ENCODE measurements at regions not wholly inside any gene's neighbourhood (a gene's known extent, or its start where the extent isn't known, plus 50 kb on each side); places are given as distances from the start of the nearest gene placed in this dataset.

DNA sequence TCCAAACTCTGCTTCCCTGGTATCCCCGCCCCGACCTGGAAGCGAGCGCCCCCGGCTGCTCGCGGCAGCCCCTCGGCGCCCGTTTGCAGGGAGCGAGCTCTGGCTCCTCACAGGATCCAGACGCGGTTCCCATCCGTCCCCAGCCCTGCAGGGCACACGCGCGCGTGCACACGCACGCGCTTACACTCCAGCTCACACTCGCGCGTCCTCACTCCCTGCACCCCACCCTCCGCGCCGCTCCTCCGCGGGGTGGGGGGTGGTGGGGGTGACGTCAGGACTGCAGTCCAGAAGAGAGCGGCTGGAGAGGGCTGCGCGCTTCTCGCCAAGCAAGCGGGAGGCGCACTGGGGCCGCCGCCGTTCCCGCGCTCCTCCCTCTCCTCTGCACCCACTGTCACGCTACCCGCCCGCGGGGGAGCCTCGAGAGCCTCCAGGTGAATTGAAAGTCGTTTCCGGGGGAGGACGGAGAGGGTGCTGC, 255.6 kb downstream of the OTUD1 start:
- no peak for DNase-seq (ENCODE audit: low read depth, low spot score)
- in situ Hi-C loops (cut with HindIII; ENCODE audit: low pct_unique_long_range_greater_than_20kb, low sequenced_read_pairs) = no loop called here

DNA sequence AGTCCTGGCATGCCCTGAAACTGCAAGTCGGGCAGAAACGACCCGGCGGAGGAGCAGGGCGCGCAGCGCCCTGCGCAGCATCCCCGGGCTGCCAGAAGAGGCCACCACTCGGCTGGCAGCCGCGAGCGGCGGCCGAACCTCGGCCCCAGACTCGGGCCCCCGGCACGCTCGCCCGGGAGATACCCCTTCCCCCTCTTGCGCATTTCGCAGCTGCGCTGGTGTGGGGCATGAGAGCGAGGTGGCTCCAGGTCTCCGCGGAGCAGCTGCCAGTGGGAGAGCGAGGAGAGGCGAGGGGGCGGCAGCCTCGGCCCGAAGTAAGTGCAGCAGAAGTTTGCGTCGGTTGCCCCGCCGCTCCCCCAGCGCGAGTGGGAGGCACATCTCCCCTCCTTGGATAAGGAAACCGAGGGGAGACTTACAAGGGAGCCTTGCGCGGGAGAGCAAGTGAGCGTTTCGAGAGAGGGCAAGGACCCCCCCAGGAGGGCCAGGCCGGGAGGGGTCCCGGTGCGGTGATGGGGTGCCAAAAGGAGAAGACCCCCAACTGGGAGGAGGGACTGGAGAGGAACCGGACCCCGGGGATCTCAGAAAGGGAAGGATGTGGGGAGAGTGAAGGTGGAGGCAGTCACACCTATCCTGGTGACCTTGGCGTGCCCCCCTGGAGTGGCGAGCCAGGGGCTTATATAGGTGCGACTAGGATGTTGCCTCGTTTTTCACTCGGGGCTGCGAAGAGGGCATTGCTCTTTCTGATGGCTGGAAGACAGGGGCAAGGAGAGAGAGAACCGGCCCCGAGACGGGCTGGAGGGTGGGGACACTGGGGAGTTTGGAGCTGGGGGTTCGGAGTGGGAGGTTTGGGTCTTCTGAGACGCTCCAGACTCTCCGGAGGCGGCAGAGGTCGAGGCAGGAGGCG, 256.3 kb downstream of the OTUD1 start:
- in situ Hi-C loops (cut with HindIII; ENCODE audit: low pct_unique_long_range_greater_than_20kb, low sequenced_read_pairs) = no loop called here

DNA sequence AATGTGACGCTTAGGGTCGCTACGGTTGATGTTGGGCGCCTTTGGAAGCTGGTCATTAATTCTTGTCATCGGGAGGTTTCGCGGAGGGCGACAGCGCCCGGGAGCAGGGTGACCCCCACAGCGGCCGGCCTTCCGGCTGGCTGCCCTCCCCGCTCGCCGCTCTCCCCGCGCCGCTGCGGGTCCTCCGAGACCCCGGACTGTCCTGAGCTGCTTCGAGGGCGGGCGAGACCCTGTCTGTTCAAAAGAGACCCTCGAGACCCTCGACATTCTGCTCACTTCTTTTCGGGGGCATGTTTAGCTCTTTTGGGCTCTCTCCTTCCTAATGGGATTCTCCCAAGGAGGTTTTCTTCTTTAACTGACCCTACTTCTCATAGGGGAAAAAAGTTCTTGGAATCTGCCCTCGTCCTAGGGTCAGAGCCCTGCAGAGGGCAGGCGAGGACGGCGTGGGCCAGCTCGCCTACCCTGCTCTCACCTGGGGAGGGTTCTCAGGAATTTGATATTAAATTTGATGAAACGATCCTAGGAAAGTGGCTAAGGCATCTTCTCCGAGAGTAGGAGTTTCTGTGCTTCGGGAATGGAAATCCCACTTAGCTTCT, 257.0 kb downstream of the OTUD1 start:
- in situ Hi-C loops (cut with HindIII; ENCODE audit: low pct_unique_long_range_greater_than_20kb, low sequenced_read_pairs) = no loop called here
- DNase-seq (ENCODE audit: low read depth, low spot score) = no peak

More for the DNA sequence above, 256.3 kb downstream of the OTUD1 start:
- DNase-seq (ENCODE audit: low read depth, low spot score) = no peak

DNA sequence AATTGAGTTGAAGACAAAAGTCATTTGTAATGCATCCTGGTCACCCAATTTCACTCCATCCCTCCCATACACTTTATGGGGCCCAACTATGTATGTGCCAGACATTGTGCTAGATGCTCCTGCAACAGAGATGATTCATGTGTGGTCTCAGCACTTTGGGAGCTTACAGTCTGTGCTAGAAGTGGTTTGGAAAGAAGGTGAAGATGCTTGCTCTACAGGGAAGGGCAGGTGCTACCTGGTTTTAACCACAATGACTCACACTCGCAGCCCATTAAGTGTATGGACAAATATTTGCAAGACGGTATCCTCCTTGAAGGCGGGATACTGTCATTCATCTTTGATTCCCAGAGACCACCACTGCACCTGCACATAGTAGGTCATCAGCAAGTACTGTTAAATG, 257.6 kb downstream of the OTUD1 start:
- in situ Hi-C loops (cut with HindIII; ENCODE audit: low pct_unique_long_range_greater_than_20kb, low sequenced_read_pairs) = no loop called here
- no peak for DNase-seq (ENCODE audit: low read depth, low spot score)

DNA sequence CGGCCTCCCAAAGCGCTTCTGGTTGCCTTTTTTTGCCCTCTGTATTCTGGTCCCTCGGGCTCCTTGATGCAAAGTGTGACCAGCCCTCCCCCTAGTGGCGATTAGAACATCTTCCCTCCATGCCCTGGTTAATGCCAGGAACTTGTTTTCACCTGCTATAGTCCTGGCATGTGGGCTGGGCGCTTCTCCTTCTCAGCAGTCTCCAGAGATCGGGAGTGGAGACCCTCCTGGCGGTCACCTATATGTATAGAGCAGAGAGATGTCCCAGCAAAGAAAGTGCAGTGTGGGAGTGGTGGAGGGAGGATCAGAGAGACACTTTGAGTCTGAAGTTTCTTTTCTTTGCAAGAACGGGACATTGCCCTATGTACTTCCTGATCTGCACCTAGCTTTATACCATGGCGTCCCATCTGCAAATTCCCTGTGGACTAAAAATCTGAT, 264.1 kb downstream of the OTUD1 start:
- in situ Hi-C loops (cut with HindIII; ENCODE audit: low pct_unique_long_range_greater_than_20kb, low sequenced_read_pairs) = no loop called here

DNA sequence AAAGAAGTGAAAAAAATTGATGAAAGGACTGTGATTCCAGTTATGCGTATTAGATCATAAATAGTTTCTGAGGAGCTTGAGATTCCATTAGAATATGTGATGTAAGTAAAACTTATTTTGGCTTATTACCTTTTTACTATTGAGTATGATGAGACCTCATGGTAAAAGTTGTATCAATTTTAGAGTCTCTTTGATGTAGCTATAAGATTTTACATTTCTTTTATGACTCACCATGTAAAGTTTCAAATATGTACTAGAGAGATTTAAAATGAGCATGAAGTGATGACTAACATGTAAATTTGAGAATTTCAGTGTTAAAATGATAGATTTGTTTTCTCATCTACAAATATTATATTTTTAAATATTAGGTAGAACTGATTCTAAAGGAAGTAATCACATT, 276.5 kb downstream of the OTUD1 start:
- in situ Hi-C loops (cut with HindIII; ENCODE audit: low pct_unique_long_range_greater_than_20kb, low sequenced_read_pairs) = no loop called here
- DNase-seq (ENCODE audit: low read depth, low spot score) = no peak

More for the DNA sequence above, 264.1 kb downstream of the OTUD1 start:
- peak; percentile 74 for DNase-seq (ENCODE audit: low read depth, low spot score)

DNA sequence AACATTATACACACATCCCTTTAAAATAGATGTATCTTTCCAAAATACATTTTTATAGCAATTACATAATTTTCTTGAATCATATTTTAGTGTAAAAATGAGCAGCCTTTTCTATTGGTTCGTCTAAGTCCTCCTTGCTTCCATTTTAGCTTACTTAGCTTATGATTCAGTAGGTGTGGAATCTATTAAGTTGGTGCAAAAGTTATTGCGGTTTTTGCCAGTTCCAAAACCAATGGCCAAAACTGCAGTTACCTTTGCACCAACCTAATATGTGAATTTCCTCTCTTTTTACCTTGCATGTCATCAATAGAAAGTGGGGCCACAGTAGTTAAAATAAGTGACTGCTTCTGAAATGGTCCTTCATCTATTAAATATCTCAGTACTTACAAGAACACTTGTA, 279.0 kb downstream of the OTUD1 start:
- in situ Hi-C loops (cut with HindIII; ENCODE audit: low pct_unique_long_range_greater_than_20kb, low sequenced_read_pairs) = no loop called here
- DNase-seq (ENCODE audit: low read depth, low spot score) = no peak

DNA sequence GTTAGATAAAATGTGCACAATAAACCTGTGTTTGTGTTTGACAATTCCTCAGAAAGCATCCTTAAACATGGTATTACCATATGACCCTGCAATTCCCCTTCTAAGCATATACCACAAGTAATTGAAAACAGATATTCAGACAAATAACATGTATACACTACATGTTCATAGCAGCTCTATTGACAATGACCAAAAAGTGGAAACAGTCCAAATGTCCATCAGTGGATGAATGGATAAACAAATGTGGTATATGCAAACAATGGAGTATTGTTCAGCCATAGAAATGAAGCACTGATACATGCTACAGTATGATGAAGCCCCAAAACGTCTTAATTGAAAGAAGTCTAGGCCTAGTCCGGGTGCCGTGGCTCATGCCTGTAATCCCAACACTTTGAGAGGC, 280.1 kb downstream of the OTUD1 start:
- in situ Hi-C loops (cut with HindIII; ENCODE audit: low pct_unique_long_range_greater_than_20kb, low sequenced_read_pairs) = no loop called here
- peak; percentile 1 for DNase-seq (ENCODE audit: low read depth, low spot score)

DNA sequence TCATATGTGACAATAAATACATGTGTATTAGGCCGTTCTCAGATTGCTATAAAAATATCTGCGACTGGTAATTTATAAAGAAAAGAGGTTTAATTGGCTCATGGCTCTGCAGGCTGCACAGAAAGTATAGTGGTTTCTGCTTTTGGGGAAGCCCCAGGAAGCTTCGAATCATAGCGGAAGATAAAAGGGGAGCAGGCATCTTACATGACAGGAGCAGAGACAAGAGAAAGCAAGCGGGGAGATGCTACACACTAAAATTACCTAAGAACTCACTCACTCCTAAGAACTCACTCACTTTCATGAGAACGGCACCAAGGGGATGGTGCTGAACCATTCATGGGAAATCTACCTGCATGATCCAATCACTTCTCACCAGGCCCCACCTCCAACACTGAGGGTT, 284.9 kb downstream of the OTUD1 start:
- DNase-seq (ENCODE audit: low read depth, low spot score) = no peak
- in situ Hi-C loops (cut with HindIII; ENCODE audit: low pct_unique_long_range_greater_than_20kb, low sequenced_read_pairs) = no loop called here

DNA sequence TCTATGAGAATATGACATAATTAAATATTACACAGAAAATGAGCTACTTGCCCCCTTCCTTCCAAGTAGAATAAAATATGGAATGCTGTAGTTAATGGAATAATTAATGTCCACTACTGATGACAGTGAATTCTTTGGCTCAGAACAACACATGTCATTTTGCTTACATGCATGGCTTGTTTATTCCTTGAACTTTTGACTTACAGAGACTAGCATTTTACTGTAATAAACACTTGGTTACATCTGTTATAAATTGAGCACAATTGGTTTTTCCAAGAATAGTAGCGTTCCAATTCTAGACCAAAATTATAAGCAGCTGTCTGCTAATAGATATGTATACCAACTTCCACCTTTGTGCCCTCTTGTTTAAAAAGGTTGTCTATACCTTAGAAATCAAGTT, 286.7 kb downstream of the OTUD1 start:
- DNase-seq (ENCODE audit: low read depth, low spot score) = no peak
- in situ Hi-C loops (cut with HindIII; ENCODE audit: low pct_unique_long_range_greater_than_20kb, low sequenced_read_pairs) = no loop called here

DNA sequence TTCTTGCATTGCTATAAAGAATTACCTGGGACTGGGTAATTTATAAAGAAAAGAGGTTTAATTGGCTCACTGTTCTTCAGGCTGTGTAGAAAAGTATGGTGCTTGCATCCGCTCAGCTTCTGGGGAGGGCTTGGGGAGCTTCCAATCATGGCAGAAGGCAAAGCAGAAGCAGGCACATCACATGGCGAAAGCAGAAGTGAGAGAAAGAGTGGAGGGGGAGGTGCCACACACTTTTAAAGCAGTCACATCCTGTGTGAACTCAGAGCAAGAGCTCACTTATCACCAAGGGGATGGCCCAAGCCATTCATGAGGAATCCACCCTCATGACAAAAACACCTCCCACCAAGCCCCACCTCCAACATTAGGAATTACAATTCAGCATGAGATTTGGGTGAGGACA, 303.5 kb downstream of the OTUD1 start:
- DNase-seq (ENCODE audit: low read depth, low spot score) = no peak
- in situ Hi-C loops (cut with HindIII; ENCODE audit: low pct_unique_long_range_greater_than_20kb, low sequenced_read_pairs) = no loop called here

DNA sequence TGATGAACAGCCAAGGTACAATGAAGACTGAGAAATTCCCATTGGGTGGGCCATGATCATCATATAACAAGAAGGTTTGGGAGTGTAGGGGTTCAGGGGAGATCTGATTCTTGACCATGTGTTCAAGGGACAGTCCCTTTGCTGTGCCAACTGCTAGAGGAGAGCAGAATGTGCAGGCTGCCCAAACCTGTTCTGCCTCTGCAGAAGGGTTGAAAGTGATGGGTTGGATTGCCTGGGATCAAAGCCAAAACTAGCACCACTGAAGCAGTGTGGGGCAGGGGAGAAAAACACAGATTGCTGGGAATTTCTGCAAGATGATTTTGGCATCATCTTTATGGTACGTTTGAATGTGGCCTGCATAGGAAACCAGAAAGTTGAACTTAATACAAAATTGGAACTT, 303.9 kb downstream of the OTUD1 start:
- in situ Hi-C loops (cut with HindIII; ENCODE audit: low pct_unique_long_range_greater_than_20kb, low sequenced_read_pairs) = no loop called here
- no peak for DNase-seq (ENCODE audit: low read depth, low spot score)

DNA sequence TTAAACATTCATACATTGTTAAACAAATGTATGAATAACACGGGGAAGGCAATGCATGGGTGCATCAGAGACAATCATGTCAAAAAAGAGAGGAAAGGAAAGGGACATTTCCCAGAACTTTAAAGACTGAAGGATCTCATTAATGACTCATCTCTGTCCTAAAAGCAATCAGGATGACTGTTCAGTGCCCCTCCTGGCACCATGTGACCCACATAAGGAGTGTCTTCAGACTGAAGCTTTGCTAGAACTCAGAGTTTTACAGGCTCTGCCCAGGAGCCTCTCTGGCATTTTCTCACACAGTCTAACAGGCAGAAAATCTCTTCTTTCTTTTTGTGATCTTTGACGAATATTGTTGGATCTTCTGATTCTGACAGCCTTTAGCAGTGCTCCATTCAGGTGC, 315.3 kb downstream of the OTUD1 start:
- DNase-seq (ENCODE audit: low read depth, low spot score) = no peak
- in situ Hi-C loops (cut with HindIII; ENCODE audit: low pct_unique_long_range_greater_than_20kb, low sequenced_read_pairs) = no loop called here

DNA sequence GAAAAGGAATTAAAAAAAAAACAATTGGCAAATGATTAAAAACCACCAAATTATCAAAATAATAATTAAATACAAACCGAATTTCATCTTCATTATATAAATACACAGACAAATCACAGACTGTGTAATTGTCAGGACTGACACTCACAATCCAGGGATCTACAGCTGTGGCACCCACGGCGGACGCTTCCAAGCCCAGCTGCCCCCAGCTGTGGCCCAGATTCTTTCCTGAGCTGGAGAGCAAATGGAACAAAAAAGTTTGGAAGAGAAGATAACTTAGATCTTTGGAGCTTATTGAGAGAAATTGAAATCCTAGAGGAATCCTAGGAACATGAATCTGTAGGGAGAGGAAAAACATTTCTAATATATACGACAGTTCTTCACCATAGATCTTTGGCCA, 316.1 kb downstream of the OTUD1 start:
- in situ Hi-C loops (cut with HindIII; ENCODE audit: low pct_unique_long_range_greater_than_20kb, low sequenced_read_pairs) = no loop called here
- DNase-seq (ENCODE audit: low read depth, low spot score) = no peak

DNA sequence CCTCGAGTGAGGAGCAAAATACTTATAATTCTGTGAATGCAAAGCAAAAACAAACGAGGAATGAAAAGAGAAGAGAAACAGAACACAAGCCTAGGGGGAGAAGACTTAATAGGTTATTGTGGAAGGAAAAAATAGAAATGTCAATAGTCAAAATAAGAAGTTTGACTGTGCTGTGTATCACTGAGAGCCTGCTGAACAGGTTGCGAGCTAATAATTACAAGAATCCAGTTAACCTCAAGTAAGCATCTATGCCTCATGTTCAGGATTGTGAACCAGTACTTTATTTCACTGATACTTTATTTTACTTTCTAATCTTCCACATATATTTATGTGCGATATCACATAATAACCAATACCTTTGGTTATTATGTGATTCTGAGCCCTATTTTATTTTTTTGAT, 316.7 kb downstream of the OTUD1 start:
- in situ Hi-C loops (cut with HindIII; ENCODE audit: low pct_unique_long_range_greater_than_20kb, low sequenced_read_pairs) = no loop called here
- DNase-seq (ENCODE audit: low read depth, low spot score) = no peak

DNA sequence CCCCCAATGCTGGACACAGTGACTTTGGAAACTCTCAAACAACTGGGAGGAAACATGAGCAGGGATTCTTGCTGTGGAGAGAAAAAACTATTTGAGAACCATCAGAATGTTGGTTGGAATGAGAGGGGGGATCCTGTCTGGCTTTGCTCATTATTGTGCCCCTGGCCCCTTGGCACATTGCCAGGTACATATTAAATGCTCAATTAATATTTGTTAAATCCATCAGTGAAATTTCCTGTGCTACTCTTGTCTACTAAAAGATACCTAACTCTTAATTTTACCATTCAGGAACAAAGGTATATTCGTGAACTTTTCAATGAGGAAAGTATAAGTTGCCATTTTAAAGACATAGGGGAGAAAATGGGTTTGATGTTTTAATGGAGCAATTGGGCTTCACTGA, 329.4 kb downstream of the OTUD1 start:
- in situ Hi-C loops (cut with HindIII; ENCODE audit: low pct_unique_long_range_greater_than_20kb, low sequenced_read_pairs) = no loop called here
- DNase-seq (ENCODE audit: low read depth, low spot score) = no peak

DNA sequence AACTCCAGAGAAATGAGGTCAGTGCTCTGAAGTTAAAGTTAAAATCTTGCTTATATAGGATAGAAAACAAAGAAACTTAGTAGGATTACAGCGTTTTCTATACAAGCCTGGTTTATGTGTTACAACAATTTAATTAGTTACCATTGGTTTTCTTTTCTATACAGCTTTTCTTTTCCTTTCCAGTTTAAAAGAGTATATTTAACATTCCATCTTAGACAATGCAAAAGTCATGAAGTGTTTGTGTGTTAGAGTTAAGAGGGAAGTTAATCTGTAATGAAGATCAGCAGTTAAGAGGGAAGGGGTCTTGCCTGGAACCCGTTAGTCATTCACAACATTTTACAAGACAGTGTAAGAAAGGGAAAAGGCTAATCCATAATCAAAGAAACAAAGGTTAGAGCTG, 338.3 kb downstream of the OTUD1 start:
- in situ Hi-C loops (cut with HindIII; ENCODE audit: low pct_unique_long_range_greater_than_20kb, low sequenced_read_pairs) = no loop called here
- DNase-seq (ENCODE audit: low read depth, low spot score) = no peak

DNA sequence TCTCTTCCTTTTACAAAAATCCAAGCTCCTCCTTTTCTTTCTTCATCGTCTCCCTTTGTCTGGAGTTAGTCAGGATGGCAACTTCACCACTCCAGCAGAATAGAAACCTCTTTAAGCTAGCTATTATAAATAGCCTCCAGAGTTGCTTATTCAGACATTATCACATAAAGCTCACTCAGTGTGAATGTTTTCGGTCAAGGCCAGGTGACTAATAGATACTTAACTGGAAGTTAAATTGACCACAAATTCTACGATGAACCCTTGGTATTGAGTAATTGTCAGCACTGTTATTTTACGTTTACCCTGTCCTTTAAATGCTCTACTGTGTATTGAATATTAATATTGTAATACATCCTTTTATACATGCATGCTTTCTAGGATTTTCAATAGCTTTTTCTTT, 340.4 kb downstream of the OTUD1 start:
- in situ Hi-C loops (cut with HindIII; ENCODE audit: low pct_unique_long_range_greater_than_20kb, low sequenced_read_pairs) = no loop called here
- no peak for DNase-seq (ENCODE audit: low read depth, low spot score)

DNA sequence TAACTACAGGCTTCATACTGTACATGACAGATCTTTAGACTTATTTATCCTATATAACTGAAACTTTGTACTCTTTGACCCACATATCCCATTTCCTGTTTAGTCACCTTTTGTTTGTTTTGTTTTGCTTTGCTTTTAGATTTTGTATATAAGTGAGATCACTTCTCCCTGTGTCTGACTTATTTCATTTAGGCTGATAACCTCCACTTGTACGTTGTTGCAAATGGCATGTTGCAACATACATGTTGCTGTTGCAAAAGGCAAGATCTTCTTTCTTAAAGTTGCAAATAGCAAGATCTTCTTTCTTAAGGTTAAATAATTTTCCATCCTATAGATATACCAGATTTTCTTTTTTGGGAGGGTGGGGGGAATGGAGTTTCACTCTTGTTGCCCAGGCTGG, 341.5 kb downstream of the OTUD1 start:
- no peak for DNase-seq (ENCODE audit: low read depth, low spot score)
- in situ Hi-C loops (cut with HindIII; ENCODE audit: low pct_unique_long_range_greater_than_20kb, low sequenced_read_pairs) = no loop called here
